HG02642 (cell line): ENCODE measurements at regions not wholly inside any gene's neighbourhood (a gene's known extent, or its start where the extent isn't known, plus 50 kb on each side); places are given as distances from the start of the nearest gene placed in this dataset.

Experiments
- ATAC-seq: cut with Tn5 transposase; IDR thresholded peaks from one replicate; pipeline ENCODE4 v1.9.1; 2021; ENCODE audit warnings: mild to moderate bottlenecking; ENCODE audit not compliant: unreplicated experiment, poor library complexity

DNA sequence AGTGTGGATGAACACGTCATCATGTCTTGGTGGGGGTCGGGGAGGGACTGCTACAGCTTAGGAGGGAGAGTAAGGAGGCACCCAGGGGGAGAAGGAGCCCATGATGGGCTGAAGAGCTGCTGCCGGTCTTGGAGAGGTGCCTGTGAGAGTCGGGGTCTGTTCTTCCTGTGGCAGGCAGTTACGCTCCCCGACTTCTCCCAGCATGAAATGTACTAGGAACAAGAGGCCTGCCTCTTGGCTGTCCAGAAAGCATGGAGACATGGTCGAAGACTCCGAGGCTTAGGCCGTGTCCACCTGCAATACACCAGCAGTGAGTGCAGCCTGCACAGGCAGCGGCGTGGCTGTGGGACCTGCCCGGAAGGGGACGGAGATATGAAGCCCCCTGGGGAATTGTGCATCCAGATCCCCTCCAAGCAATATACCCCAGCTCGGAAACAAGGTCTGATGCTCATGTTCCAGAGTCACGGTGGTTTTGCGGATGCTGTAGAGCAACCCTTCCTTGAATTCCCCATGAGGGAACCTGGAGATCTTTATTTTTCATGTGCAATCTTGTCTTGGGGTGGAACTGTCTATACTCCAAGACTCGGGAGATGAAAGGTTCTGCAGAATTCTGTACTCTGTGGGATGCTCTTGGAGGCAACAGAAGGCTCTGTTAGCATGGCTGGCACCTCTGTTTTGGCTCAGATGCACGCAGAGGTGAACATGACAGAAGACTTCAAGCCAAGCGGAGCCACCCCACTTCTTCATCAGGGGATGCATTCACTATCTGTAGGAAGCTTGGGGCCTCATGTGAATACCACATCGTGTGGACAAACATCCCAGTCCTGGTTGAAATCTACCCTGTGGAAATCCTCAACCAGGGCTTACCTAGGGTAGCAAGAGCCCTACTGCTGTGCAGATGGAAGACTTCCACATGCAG, 374.9 kb upstream of the IRX4 start:
- ATAC-seq = no peak

DNA sequence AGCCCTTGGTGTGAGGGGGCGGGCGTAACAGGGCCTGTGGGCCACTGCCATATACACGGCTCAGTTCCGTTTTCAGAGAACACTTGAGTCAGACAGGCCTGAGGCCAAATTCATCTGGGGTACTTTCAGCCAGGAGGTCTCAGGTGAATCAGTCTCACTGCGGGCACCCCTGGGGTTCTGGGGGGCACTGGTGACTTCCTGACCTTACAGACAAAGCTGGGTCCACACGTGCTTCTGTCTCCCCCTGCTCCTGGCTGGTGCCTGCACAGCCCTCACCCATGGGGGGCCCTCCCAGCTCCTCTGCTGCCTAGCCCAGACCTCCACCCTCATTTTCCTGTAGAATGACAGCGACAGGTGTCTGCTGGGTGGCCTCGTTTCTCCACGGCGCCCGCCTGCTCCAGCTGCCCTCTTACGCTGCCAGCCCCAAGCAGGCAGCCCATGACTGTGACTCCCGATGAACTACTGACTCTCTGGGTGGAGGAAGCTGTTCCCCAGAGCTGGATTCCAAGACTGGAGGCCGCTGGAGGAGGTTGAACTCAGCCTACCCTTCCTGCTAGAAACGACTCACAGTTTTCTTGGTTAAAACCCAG, 374.1 kb upstream of the IRX4 start:
- ATAC-seq = no peak

DNA sequence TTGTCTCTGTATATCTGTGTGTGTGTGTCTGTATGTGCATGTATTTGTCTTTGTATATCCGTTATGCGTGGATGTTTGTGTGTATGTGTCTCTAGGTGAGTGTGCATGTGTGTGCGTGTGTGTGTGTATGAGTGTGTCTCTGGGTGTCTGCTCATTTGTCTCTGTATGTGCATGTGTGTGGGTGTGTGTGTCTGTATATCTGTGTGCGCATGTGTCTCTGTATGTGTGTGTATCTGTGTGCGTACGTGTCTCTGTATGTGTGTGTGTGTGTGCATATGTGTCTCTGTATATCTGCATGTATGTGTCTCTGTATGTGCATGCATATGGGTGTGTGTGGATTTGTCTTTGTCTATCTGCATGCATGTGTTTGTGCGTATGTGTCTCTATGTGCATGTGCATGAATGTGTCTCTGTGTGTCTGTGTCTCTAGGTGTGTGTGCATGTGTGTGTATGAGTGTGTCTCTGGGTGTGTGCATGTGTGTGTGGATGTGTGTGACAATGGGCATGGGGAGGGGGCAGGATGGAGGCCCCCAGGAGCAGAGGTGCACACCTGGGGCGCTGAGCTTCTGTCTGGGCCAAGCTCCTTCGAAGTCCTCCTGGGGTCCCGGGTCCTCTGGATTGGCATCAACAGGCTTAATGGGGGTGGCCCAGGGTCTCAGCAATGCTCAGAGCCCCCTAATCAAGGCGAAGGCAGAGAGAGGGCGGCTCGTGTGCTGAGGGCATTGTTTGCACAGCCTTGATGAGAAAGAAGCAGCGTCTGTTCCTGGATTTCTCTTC, 373.4 kb upstream of the IRX4 start:
- no peak for ATAC-seq

DNA sequence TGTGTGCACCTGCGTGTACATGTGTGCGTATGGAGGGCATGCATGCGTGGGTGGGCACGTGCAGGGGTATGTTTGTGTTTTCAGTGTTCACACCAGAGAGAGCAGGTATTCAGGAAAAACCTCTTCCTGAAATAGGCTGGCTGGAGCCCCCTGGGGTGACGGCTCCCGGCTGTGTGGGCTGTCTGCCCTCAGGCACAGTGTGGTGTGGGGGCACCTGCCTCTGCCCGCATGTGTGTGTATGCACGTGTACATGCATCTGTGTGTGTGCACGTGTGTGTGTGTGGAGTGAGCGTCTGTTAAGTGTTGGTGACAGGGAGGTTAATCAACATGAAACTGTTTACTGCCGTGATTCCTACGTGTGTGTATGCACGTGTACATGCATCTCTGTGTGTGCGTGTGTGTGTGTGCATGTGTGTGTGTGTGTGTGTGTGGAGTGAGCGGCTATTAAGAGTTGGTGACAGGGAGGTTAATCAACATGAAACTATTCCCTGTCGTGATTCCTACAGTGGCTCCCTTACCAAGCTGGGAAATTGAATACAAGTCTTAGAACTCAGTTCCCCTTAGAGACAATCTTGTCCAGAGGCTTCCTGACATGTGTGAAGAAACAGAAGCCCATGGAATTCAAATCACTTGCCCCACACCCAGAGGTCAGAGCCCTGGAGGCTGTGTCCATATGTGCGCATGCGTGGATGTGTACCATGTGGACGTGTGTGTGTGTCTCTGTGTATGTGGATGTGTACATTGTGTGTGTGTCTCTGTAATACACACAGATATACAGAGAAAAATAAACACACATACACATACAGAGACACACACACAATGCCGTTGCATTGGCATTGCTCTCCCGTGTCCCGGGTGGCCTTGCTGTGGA, 372.4 kb upstream of the IRX4 start:
- no peak for ATAC-seq

DNA sequence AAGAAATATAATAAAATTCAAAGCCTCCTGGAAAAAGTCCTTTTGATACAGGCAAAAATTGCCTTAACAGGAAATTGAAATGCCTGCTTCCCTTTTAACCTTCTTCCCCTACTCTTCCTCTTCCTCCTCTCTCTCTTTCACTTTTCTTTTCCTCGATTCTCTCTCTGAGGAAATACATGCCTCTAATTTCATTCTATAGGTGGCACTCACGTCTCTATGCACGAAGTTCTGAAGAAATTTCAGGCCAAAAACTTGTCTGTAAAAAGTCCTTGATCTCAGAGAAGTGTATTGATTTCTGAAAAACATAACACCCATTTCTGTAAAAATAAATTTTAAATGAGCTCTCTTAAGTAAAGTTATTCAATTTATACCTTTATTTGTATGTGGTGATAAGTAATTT, 371.7 kb upstream of the IRX4 start:
- ATAC-seq = no peak

DNA sequence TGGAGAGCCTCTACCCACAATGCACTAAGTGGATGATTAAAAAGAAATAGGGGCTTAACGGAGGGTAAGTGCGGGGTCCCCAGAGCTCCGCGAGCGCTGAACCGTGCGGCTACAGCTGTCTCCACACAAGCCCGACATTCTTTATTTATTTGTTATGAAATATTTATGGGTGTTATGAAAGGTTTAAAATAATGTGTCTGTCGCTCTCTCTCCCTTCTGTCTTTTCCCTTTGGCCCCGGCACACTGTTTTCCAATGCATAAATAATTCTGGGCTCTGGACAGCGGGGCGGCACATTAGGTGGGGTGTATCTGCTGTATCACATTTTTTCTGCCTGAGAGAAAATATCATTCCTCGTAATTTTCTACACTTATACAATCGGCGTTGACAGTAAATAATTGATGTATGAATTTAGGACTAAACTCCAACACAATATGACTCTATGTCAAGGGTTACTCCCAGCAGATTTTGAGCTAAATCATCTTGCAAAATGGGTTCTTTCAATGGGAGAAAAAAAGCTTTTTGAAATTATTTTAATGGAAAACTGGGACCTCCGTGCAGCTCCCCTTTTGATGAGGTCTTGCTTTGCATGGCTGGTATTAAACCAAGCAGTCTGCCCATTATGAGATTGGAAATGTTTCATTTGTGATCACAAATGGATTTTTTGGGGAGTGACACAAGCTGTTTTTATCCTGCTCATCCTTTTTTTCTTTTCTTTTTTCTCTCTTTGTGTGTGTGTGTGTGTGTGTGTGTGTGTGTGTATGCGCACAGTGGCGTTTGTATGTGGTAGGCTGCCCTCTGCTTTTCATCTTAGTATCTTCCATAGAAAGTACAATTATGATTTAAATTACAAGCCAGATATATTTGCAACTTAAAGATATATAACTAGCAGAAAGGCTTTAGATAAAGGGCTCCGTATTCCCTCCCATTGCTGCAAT, 370.6 kb upstream of the IRX4 start:
- no peak for ATAC-seq

DNA sequence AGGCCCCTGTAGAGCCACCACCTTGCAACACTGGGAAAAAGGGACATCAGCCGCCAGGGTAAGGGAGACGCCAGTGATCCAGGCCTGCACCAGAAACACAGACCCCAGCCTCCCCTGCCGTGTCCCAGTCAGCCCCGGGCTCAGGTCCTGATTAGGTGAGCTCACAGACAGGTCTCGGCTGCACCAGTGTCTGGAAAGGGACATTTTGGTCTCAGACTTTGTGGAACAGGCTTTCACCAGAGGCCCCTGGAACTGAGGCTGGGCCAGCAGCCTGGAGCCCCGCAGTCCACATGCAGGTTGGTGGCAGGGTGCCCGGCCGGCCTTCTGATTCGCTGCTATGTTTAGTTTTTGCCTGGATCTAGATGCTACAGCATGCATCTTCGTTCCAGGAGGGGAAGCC, 369.0 kb upstream of the IRX4 start:
- no peak for ATAC-seq

DNA sequence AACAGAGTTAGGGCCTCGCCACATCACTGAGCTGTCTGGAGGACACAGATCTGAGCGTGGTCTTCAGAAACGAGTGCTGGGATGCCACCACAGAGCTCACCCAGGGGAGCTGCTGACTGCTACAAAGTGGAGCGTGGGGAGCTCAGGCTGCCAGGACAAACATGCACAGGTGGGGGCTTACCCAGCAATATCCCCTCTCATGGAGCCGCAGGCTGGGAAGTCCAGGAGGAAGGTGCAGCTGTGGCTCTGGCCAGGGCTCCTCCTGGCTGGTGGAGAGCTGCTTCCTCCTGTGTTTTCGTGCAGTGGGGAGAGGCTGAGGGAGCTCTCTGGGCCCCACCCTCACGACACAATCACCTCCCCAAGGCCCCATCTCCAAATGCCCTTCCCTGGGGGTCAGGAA, 368.6 kb upstream of the IRX4 start:
- no peak for ATAC-seq

DNA sequence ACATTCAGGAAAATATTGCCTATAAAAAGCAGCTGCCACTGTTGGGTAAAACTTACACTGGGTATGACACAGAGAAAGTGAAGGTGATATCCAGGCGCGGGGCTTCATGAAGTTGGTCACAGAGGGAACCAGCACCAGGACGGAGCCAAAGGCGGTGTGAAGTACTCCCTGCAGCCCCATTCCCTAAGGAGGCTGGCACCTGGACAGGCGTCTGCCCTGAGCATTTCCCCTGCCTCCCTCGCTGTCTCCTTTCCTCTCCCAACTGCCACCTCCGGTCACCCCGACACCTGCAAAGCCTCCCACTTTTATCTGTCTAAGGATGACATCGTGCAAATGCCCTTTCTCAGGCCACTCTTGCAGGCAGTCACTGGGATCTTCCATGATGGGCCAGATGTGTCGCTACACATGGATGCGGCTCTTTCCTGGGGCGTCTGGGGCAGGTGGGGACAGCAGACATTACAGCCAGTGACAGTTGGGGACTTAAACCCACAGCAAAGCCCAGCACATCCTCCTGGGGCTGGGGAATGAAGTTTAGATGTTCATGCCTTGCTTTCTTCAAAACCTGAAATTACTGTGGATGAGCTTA, 367.7 kb upstream of the IRX4 start:
- ATAC-seq = no peak

DNA sequence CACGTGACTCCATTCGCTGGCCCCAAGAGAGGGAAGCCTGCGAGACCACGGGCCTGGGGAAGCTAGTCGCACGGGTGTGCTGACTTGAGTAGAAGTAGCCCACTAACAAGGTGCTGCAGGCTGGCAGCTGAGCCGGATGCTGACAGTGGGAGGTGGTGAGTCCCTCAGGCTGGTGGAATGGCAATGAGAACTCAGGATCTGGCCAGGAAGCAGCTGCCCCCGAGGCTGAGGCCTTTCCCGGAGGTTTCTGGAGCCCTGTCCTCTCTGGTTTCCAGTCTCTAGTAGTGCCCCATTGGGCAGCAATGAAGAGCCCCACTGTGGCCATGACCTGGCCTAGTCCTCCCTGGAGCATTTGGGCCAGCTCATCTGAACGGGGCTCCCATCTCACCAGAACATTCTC, 366.7 kb upstream of the IRX4 start:
- ATAC-seq = no peak

DNA sequence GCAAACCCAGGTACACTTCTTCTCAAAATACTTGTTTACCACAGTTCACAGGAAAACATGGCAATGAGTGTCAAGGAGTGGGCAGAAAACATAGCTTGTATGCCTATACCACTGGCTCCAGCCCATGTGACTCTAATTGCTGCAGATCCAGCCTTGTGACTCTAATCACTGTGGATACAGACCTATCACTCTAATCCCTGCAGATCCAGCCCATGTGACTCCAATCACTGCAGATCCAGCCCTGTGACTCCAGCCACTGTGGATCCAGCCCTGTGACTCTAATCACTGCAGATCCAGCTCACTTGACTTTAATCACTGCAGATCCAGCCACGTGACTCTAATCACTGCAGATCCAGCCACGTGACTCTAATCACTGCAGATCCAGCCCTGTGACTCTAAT, 366.3 kb upstream of the IRX4 start:
- no peak for ATAC-seq

DNA sequence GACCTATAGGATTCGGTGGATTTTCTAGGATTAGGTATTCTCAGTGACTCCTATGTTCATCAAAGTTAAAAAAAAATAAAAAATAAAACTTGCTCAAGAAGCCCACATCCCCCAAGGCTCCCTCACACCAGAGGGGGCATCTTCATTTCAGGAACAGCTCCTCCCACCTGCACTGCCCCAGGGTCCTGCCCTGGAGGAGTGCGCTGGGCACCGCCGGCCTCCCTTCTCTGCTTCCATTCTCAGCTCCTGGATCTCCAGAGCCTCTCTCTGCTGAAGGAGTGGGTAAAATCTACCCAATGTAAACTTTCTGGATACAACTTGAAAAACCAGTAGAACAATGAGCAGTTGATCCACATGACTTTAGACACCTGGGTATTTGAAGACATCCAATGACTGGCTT, 359.8 kb upstream of the IRX4 start:
- no peak for ATAC-seq

DNA sequence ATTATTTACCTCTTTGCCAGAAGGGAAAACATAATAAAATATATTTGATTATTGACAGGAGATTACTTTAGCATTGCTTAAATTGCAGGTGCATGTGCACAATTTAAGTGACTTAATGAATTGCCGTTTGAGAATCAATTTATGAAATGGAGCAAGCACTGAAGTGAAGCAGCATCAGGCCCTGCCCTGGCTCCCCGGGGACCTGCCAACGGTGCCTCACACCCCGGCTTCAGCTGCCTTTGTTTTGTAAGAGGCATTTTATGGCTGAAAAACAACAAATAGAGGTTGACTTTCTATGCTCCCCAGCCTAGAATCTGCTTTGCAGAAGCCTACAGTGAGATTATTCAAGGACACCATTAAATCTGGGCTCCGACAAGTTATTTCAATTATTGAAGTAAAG, 359.1 kb upstream of the IRX4 start:
- no peak for ATAC-seq

DNA sequence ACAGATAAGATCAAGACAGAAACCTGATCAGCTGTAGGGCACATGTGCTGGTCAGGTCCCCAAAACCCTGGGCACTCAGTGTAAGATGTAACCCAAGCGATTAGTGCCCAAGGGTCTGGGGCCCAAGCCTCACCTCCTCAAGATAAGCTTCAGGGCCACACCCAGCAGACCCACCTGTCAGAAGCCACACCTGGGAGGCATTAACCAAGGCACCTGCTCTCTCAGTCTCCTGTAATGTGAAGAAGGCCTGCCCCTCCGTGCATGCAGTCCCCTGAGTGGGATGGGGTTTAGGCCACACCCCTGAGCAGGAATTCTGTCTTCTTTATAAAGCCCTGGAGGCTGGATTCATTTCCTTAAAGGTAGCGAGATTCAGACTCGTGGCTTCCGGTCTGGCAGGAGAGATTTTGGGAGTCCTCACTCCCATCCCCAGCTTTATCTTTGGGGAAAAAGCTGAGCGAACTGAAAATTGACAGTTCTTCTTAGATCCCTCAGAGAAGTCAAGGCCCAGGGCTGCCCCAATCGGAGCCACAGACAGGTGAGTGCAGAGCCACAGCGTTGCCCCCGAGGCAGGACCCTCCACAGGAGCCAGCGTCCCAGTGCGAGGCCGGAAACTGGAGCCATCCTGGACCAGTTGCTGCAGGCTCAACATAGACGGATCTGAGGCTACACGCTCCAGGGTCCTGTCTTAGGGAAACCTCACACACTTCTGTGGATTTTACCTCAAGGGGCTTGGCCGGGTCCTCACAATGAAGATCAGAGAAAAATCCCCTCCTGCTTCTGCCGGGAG, 357.6 kb upstream of the IRX4 start:
- ATAC-seq = no peak

DNA sequence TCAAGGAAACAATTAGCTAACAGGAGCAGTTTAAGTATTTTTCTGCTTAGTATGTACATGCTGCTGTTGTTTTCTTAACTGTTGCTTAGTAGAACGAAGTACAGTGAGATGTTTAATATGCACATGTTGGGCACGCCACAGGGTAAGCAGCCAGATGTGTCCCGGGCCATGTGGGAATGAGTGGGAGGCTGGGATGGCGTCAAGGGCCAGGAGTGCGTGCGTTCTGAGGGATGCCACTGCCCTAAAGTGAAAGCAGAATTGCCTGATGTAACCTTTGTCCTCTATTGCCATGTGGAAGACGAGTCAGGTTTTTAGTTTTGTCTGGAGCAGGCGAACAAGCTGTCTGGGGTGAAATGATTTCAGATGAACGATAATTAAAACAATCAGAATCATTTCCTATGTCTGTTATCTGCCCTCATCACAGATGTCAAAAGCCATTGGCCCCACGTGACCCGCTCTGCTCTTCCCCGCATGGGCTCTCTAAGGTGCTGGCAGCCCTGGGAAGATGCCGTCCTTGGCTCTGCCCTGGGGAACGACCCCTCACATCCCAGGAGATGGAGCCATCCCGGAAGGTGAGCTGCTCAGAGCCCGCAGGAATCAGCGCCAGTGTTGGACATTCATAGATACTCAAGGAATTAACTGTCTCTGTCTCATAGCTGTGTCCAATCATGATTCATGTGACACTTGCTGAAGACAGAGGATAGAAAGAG, 356.6 kb upstream of the IRX4 start:
- ATAC-seq = no peak

DNA sequence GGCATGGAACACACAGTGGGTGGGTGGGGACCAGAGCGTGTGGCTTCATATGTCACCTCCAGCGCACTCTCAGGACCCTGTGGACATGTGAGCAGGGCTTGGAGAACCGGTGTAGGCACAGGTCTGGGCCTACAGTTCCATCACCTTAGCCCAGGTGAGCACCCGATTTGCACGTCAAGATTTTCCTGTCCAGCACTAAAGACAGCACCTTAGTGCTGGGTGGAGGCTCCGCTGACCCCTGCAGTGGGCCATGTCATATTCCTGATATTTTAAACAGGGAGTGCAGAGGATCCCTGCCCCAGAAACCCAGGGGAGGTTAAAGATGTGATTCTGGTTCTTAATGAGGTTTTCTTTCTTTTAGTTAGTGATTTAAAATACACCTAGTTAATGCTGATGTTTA, 356.0 kb upstream of the IRX4 start:
- no peak for ATAC-seq

DNA sequence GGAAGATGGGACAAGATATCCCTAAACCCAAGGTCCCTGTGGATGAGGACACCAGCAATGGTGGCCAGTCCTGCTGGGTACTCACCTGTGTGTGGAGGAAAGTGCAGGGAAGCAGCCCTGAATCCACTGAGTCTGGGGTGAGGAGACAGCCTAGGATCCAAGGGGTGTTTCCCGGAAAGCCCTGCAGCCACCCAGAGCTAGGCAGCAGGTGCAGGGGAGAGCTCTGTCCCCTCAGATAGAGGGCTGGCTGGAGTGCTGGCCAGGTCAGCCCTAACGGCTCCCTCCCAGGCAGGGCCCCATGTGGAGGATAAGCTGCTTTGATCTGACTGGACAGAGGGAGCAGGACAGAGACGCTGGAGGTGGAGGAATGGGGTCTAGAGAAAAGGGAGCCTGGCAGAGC, 344.7 kb upstream of the IRX4 start:
- ATAC-seq = no peak

DNA sequence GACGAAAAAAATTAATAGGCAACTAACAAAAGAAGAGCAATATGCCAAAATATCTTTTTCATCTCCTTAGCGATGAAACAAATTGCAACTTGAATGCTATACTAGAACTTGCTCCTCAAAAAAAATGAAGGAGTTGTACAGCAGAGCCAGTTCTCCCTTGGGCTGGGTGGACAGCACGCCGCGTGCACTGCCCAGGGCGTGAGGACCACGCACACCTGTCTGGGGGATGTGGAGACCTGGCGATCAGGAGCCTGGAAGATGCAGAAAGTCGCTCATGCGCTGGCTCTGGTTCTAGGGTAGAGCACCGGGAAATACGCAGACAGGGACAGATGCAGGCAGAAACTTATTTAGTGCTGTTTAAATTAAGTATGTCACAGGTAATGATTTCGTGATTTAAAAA, 342.0 kb upstream of the IRX4 start:
- ATAC-seq = no peak
